Astrocyte of the cerebellum (primary cell): ENCODE measurements at regions not wholly inside any gene's neighbourhood (a gene's known extent, or its start where the extent isn't known, plus 50 kb on each side); places are given as distances from the start of the nearest gene placed in this dataset.

Experiments
- DNase-seq: peaks from one replicate; pipeline ENCODE4 v3.0.0-alpha.2; 2011; ENCODE audit warnings: low read depth
- H3K4me3 ChIP-seq: 2 replicates; pipeline ENCODE4 v1.5.1; 2011; ENCODE audit warnings: mild to moderate bottlenecking, low read depth, low read length, moderate library complexity
- in situ Hi-C: cut with HindIII; loops from 2 replicates; pipeline ENCODE4 v1.10.0; 2017; ENCODE audit warnings: low sequenced_read_pairs
- TF ChIP-seq, protein P1 (sequence below): IDR thresholded peaks from 2 replicates; pipeline ENCODE4 v1.5.1; 2012; ENCODE audit warnings: low read length, low read depth, moderate library complexity, mild to moderate bottlenecking; ENCODE audit errors: missing control alignments

DNA sequence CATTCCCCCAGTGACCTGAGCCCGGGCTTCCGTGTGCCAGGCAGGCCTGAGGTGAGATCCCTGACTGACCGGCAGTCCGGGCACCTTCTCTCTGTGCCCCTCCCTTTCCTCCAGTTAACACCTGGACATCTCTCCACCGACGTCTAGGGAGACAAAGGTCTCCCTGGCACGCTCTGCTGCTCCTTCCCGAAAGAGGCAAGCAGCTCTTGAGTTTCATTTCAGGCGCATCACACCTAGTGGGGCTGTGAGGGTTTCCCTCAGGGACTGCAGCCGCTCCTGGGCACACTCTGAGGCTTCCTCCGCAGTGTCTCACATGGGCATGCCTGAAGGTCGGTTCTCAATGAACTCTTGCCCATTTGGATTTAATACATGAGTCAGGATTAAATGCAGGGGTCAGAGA, 322.7 kb downstream of the CTTN start:
- no peak for DNase-seq
- no peak overlapping the region for H3K4me3 ChIP-seq
- TF ChIP-seq, protein P1, sequence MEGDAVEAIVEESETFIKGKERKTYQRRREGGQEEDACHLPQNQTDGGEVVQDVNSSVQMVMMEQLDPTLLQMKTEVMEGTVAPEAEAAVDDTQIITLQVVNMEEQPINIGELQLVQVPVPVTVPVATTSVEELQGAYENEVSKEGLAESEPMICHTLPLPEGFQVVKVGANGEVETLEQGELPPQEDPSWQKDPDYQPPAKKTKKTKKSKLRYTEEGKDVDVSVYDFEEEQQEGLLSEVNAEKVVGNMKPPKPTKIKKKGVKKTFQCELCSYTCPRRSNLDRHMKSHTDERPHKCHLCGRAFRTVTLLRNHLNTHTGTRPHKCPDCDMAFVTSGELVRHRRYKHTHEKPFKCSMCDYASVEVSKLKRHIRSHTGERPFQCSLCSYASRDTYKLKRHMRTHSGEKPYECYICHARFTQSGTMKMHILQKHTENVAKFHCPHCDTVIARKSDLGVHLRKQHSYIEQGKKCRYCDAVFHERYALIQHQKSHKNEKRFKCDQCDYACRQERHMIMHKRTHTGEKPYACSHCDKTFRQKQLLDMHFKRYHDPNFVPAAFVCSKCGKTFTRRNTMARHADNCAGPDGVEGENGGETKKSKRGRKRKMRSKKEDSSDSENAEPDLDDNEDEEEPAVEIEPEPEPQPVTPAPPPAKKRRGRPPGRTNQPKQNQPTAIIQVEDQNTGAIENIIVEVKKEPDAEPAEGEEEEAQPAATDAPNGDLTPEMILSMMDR: no peak
- in situ Hi-C loops: no loop called here

GRCh38 chr11:70725278-70725677, 326.9 kb downstream of the CTTN start:
- in situ Hi-C loops: no loop called here
- H3K4me3 ChIP-seq: no peak overlapping the region
- TF ChIP-seq, protein P1: no peak
- DNase-seq: no peak

- TF ChIP-seq, protein P1: no peak
- in situ Hi-C loops: no loop called here
- H3K4me3 ChIP-seq: no peak overlapping the region
- no peak for DNase-seq
Observed at GRCh38 chr11:70725739-70726138, 327.4 kb downstream of the CTTN start.

DNA sequence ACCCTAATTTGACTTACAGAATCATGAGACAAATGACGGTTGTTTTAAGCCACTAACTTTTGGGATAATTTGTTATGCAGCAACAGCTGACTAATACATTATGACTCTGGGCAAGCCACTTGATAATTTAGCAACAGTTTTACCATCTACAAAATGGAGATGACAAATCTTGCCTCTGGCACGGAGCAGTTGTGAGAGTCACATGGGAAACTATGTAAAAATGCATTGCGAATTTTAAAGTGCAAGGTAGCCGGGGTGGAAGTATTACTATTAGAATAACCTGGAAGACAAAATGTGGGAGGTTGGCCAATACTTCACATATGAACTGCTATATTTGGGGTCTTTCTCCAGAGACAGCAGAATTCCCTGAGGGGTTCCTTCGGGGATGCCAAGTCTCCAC, 328.7 kb downstream of the CTTN start:
- no peak overlapping the region for H3K4me3 ChIP-seq
- DNase-seq: no peak
- TF ChIP-seq, protein P1: no peak
- in situ Hi-C loops: no loop called here

GRCh38 chr11:70727899-70728620, 329.7 kb downstream of the CTTN start:
- in situ Hi-C loops: no loop called here
- DNase-seq: no peak
- TF ChIP-seq, protein P1: no peak
- H3K4me3 ChIP-seq: no peak overlapping the region

GRCh38 chr11:70729949-70730348, 331.6 kb downstream of the CTTN start:
- in situ Hi-C loops: no loop called here
- no peak for DNase-seq
- TF ChIP-seq, protein P1: no peak
- H3K4me3 ChIP-seq: no peak overlapping the region

GRCh38 chr11:70730411-70730810, 332.1 kb downstream of the CTTN start:
- no peak overlapping the region for H3K4me3 ChIP-seq
- in situ Hi-C loops: no loop called here
- DNase-seq: no peak
- TF ChIP-seq, protein P1: no peak
